Ovary (tissue), 7 donors: ENCODE measurements at regions not wholly inside any gene's neighbourhood (a gene's known extent, or its start where the extent isn't known, plus 50 kb on each side); places are given as distances from the start of the nearest gene placed in this dataset.

Experiments
- DNase-seq, 5 donors: peaks; one replicate each; pipeline ENCODE4 v3.0.0-alpha.2; 2019 to 2020
- H3K27ac ChIP-seq, 2 donors: fragments of 200-600 bp; one replicate each; pipeline versions ENCODE4 v1.5.1 to v1.8.0; 2019 to 2022
- H3K27me3 ChIP-seq: fragments of 200-600 bp; one replicate; pipeline ENCODE4 v1.8.0; 2022
- H3K36me3 ChIP-seq: fragments of 200-600 bp; sonication (generic); one replicate; pipeline ENCODE4 v1.5.1; 2019
- H3K4me1 ChIP-seq: one replicate; pipeline ENCODE4 v1.8.1; 2013; ENCODE audit warnings: mild to moderate bottlenecking, moderate library complexity; ENCODE audit not compliant: insufficient read depth
- H3K4me3 ChIP-seq: fragments of 200-600 bp; sonication (generic); one replicate; pipeline ENCODE4 v1.5.1; 2017
- H3K9me3 ChIP-seq, 2 donors: fragments of 200-600 bp in 1 of 2; sonication (generic) in 1 of 2; one replicate each; pipeline versions ENCODE4 v1.5.1 to v1.8.1; 2013 to 2019; ENCODE audit warnings: mild to moderate bottlenecking in 1 of 2, moderate library complexity in 1 of 2
- EP300 ChIP-seq: sonication (generic); formaldehyde crosslinking; IDR thresholded peaks from one replicate; pipeline ENCODE4 v1.6.1; 2017; ENCODE audit warnings: antibody characterized with exemption
- POLR2A ChIP-seq: fragments of 450-650 bp; IDR thresholded peaks from one replicate; pipeline ENCODE4 v1.6.1; 2017; ENCODE audit warnings: antibody characterized with exemption, mild to moderate bottlenecking, moderate library complexity
- WGBS, 3 donors: extraction: QIAGEN DNeasy Blood & Tissue Kit in 1 of 3; methylation state at CpG; one replicate each; pipeline versions ENCODE4 v1.1.5 to v1.1.7; 2013 to 2017; 5-methylcytosine and 5-hydroxymethylcytosine counted together
- intact Hi-C, 4 donors: fragments of 100-400 bp; cut with DNase I; formaldehyde crosslinking; loops; one replicate each; pipeline versions ENCODE4 v1.11.0 to v1.15.1; 2022 to 2023
- TF ChIP-seq, protein P1 (sequence below), 3 donors: fragments of 450-650 bp in 2 of 3; fragments of 200-600 bp in 1 of 3; IDR thresholded peaks; one replicate each; pipeline versions ENCODE4 v1.5.1 to v1.8.0; 2016 to 2022; ENCODE audit warnings: antibody characterized with exemption in 3 of 3, mild to moderate bottlenecking in 1 of 3
- donor health status: DM: no; HTN: no; CAD: no; lungs with moderate emphysema.
- donor health status: DM: no; HTN: no; CAD: no.
- donor health status: Bipolar disorder and iron deficiency.
- donor health status: DM: no; HTN: no; CAD: no.
- donor health status: DM: yes; HTN: yes; CAD: no.

DNA sequence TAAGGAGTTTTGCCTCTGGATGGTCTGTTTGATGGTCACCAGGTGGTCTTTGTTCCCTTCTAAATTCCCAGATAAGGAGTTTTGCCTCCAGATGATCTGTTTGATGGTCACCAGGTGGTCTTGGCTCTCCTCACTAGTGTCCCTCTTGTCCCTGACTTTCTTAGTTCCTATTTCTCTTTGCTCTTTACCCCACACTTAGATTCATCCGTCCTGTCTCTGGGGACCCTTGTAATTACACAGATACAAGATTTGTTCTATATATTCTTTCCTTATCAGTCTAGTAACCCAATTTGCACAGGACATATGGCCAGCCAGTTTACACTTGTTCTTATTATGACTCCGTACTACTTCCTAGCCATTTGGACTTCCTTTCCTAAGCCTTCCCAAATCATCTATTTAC is 84.0 kb upstream of the B3GAT2 start:
- no peaks in the 10 kb centered on the region for H3K36me3 ChIP-seq
- WGBS, 3 donors: 74 to 86% (median 79%) methylated on average over 2 of the region's 2 CpGs

DNA sequence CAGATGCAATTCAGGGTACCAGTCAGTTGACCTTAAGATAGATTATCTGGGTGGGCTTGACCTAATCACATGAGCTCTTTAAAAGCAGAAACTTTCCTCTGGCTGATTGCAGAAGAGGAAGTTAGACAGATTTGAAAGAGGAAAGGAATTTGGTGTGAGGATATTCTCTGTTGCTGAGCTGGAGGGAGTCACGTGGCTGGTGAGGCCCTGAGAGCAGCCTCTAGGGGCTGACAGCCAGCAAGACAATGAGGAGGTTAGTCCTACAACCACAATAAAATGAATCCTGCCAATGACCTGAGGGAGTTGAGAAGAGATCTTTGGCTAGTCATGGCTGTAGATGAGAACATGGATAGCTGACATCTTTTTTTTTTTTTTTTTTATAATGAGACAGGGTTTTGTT is 87.0 kb upstream of the B3GAT2 start:
- H3K9me3 ChIP-seq: no peaks in the 10 kb centered on the region
- no peaks in the 10 kb centered on the region for H3K36me3 ChIP-seq
- intact Hi-C loops: no loop called here
- H3K27me3 ChIP-seq: no peaks in the 10 kb centered on the region
- 45 to 58% (median 48%) methylated on average over 1 of the region's 1 CpG for WGBS, 3 donors
- TF ChIP-seq EP300 (no peak), POLR2A (no peak)
- TF ChIP-seq, protein P1, sequence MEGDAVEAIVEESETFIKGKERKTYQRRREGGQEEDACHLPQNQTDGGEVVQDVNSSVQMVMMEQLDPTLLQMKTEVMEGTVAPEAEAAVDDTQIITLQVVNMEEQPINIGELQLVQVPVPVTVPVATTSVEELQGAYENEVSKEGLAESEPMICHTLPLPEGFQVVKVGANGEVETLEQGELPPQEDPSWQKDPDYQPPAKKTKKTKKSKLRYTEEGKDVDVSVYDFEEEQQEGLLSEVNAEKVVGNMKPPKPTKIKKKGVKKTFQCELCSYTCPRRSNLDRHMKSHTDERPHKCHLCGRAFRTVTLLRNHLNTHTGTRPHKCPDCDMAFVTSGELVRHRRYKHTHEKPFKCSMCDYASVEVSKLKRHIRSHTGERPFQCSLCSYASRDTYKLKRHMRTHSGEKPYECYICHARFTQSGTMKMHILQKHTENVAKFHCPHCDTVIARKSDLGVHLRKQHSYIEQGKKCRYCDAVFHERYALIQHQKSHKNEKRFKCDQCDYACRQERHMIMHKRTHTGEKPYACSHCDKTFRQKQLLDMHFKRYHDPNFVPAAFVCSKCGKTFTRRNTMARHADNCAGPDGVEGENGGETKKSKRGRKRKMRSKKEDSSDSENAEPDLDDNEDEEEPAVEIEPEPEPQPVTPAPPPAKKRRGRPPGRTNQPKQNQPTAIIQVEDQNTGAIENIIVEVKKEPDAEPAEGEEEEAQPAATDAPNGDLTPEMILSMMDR (IDR thresholded peaks at IDR 0.05): no peak
- no peaks in the 10 kb centered on the region for H3K4me1 ChIP-seq
- no peak overlapping the region for H3K4me3 ChIP-seq
- DNase-seq: no peak
- no peak overlapping the region for H3K27ac ChIP-seq

More for the DNA sequence above, 84.0 kb upstream of the B3GAT2 start:
- Histone ChIP-seq H3K4me1 (peaks cover 2% of the 10 kb centered on the region), H3K27me3 (no peaks in the 10 kb centered on the region), H3K9me3 (no peaks in the 10 kb centered on the region), H3K4me3 (no peak overlapping the region), H3K27ac (no peak overlapping the region)
- intact Hi-C loops: no loop called here
- TF ChIP-seq EP300 (no peak), POLR2A (no peak)
- TF ChIP-seq, protein P1 (IDR thresholded peaks at IDR 0.05): no peak
- DNase-seq: no peak

DNA sequence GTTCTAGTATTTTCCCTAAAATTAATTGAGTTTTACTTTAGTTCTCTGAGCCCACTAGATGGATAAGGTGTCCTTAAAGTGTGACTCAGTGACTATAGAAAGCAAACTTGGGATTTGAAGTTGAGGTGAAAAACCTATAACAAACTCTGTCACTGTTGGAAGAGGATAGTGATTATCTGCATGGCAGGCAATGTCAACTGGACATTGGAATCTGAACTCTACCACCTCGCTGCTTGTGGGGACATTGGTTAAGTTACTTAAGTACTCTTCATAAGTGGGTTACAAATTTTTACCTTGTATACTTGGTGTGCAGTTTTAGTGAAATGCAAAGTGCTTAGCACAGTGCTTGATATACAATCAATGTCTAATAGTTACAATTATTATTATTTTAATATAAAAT is 87.9 kb upstream of the B3GAT2 start:
- Histone ChIP-seq H3K4me1 (no peaks in the 10 kb centered on the region), H3K4me3 (no peak overlapping the region), H3K27me3 (no peaks in the 10 kb centered on the region), H3K9me3 (no peaks in the 10 kb centered on the region), H3K27ac (no peak overlapping the region), H3K36me3 (no peaks in the 10 kb centered on the region)
- WGBS, 3 donors: 93 to 97% (median 94%) methylated on average over 1 of the region's 1 CpG
- no peak for DNase-seq
- intact Hi-C loops: no loop called here
- TF ChIP-seq, protein P1 (IDR thresholded peaks at IDR 0.05): no peak
- TF ChIP-seq POLR2A (no peak), EP300 (no peak)

DNA sequence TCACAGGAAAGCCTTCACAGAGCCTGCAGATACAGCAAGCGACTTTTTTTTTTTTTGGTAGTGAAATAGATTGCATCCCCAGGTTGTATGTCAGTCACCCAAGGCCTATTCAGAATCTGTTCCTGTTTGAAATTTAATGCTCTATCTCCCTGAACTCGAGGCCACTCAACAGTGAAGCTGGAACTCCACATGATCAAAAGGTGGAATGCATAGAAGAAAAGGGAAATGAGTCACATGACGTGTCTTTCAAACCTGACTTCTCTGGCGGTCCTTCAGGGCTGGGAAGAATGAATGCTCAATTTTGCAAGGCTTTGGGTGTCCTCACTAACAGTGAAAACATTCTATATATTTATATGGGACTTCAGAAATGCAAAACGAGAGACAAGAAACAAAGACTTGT is 88.4 kb upstream of the B3GAT2 start:
- Histone ChIP-seq H3K36me3 (no peaks in the 10 kb centered on the region), H3K27ac (no peak overlapping the region), H3K4me3 (no peak overlapping the region), H3K27me3 (no peaks in the 10 kb centered on the region), H3K4me1 (no peaks in the 10 kb centered on the region), H3K9me3 (no peaks in the 10 kb centered on the region)
- TF ChIP-seq, protein P1 (IDR thresholded peaks at IDR 0.05): no peak
- TF ChIP-seq EP300: no peak
- WGBS, 3 donors: 80 to 85% (median 82%) methylated on average over 5 of the region's 5 CpGs
- intact Hi-C loops: no loop called here
- DNase-seq: no peak

DNA sequence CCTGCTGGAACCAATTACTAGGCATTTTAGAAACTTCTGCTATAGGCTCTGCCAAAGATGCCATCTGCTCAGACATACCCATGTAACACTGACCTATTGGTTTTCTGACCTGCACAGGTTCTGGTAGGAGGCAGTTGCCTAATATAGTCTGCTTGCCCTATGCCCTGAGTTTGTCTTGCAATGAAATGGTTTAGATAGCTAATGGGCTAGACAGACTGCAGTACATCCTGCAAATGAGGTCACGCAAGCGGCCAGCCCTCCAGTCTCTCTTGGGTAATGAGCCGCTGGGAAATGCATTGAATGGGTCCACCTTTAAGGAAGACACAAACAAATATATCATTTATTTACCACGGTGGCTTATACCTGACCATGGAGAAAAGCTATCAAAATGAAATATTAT is 90.6 kb upstream of the B3GAT2 start:
- H3K27ac ChIP-seq: no peak overlapping the region
- H3K27me3 ChIP-seq: no peaks in the 10 kb centered on the region
- no peak overlapping the region for H3K4me3 ChIP-seq
- H3K36me3 ChIP-seq: no peaks in the 10 kb centered on the region
- WGBS, 3 donors: 96 to 97% (median 96%) methylated on average over 4 of the region's 4 CpGs
- intact Hi-C loops: no loop called here
- no peaks in the 10 kb centered on the region for H3K9me3 ChIP-seq
- TF ChIP-seq POLR2A: no peak
- TF ChIP-seq, protein P1 (IDR thresholded peaks at IDR 0.05): no peak
- no peak for TF ChIP-seq EP300
- DNase-seq: no peak
- H3K4me1 ChIP-seq: no peaks in the 10 kb centered on the region
